Prostate gland (tissue), 2 donors: ENCODE measurements at regions not wholly inside any gene's neighbourhood (a gene's known extent, or its start where the extent isn't known, plus 50 kb on each side); places are given as distances from the start of the nearest gene placed in this dataset.

Source experiments
- DNase-seq: peaks from one replicate; pipeline ENCODE4 v3.0.0-alpha.2; 2019; ENCODE audit warnings: low spot score
- H3K27ac ChIP-seq, 2 donors: fragments of 200-600 bp; sonication (generic); 2 replicates each; pipeline ENCODE4 v1.5.1; 2017 to 2019
- H3K27me3 ChIP-seq: fragments of 200-600 bp; sonication (generic); replicated peaks from 2 replicates; pipeline ENCODE4 v1.5.1; 2019; ENCODE audit not compliant: insufficient read depth
- H3K36me3 ChIP-seq, 2 donors: fragments of 200-600 bp; sonication (generic); 1 replicate in 1 of 2; 2 replicates in 1 of 2; pipeline versions ENCODE4 v1.5.1 to v1.8.1; 2017 to 2019
- H3K4me1 ChIP-seq: fragments of 200-600 bp; sonication (generic); replicated peaks from 2 replicates; pipeline ENCODE4 v1.5.1; 2019
- H3K4me3 ChIP-seq, 2 donors: fragments of 200-600 bp; sonication (generic); 2 replicates each; pipeline ENCODE4 v1.5.1; 2017 to 2019
- H3K9me3 ChIP-seq: fragments of 200-600 bp; sonication (generic); 2 replicates; pipeline ENCODE4 v1.5.1; 2017
- CTCF ChIP-seq, 4 experiments: fragments of 200-600 bp in 2 of 4; fragments of 450-650 bp in 2 of 4; sonication (generic) in 2 of 4; IDR thresholded peaks; 1 replicate in 3 of 4; 2 replicates in 1 of 4; pipeline ENCODE4 v1.5.1; 2016 to 2019; ENCODE audit warnings: antibody characterized with exemption in 4 of 4, mild to moderate bottlenecking in 2 of 4, moderate library complexity in 2 of 4
- POLR2A ChIP-seq: fragments of 450-650 bp; IDR thresholded peaks from one replicate; pipeline ENCODE4 v1.6.1; 2016; ENCODE audit warnings: antibody characterized with exemption, mild to moderate bottlenecking
- POLR2AphosphoS5 ChIP-seq: sonication (generic); formaldehyde crosslinking; IDR thresholded peaks from one replicate; pipeline ENCODE4 v1.6.1; 2017; ENCODE audit warnings: antibody characterized with exemption
- WGBS: methylation state at CpG from one replicate; pipeline ENCODE4 v1.1.5; 2018; 5-methylcytosine and 5-hydroxymethylcytosine counted together
- intact Hi-C: fragments of 100-400 bp; cut with DNase I; formaldehyde crosslinking; loops from one replicate; pipeline ENCODE4 v1.14.2; 2022

- no peak overlapping the region for H3K4me3 ChIP-seq
- H3K36me3 ChIP-seq = no peaks in the 10 kb centered on the region
- intact Hi-C loops = no loop called here
- no peak for TF ChIP-seq POLR2A
- TF ChIP-seq CTCF (IDR thresholded peaks at IDR 0.05) = no peak
- TF ChIP-seq POLR2AphosphoS5 = no peak
- no peak overlapping the region for H3K27ac ChIP-seq
- DNase-seq = no peak
- WGBS = 79% methylated on average over 3 of the region's 3 CpGs
- no peaks in the 10 kb centered on the region for H3K27me3 ChIP-seq
- H3K4me1 ChIP-seq = no peaks in the 10 kb centered on the region
- H3K9me3 ChIP-seq = no peaks in the 10 kb centered on the region
Measured at GRCh38 chr1:67597336-67597735, 87.7 kb upstream of the GADD45A start.

GRCh38 chr1:67599085-67599484 is 85.9 kb upstream of the GADD45A start:
- TF ChIP-seq POLR2A (no peak), POLR2AphosphoS5 (peak; percentile 35), CTCF (IDR thresholded peaks at IDR 0.05) (no peak)
- intact Hi-C loops = no loop called here
- Histone ChIP-seq H3K4me3 (no peak overlapping the region), H3K27me3 (no peaks in the 10 kb centered on the region), H3K9me3 (no peaks in the 10 kb centered on the region), H3K4me1 (no peaks in the 10 kb centered on the region), H3K36me3 (no peaks in the 10 kb centered on the region), H3K27ac (no peak overlapping the region)
- peak; percentile 29 for DNase-seq
- WGBS = 23% methylated on average over 1 of the region's 1 CpG

- DNase-seq = no peak
- no peak overlapping the region for H3K27ac ChIP-seq
- H3K9me3 ChIP-seq = no peaks in the 10 kb centered on the region
- 81% methylated on average over 3 of the region's 3 CpGs for WGBS
- intact Hi-C loops = no loop called here
- TF ChIP-seq POLR2AphosphoS5 (no peak), CTCF (IDR thresholded peaks at IDR 0.05) (no peak), POLR2A (no peak)
- H3K4me1 ChIP-seq = no peaks in the 10 kb centered on the region
- H3K4me3 ChIP-seq = no peak overlapping the region
- no peaks in the 10 kb centered on the region for H3K36me3 ChIP-seq
- H3K27me3 ChIP-seq = no peaks in the 10 kb centered on the region
Measured at GRCh38 chr1:67601539-67601938, 83.5 kb upstream of the GADD45A start.

GRCh38 chr1:67601955-67602354 is 83.0 kb upstream of the GADD45A start:
- Histone ChIP-seq H3K36me3 (no peaks in the 10 kb centered on the region), H3K4me1 (no peaks in the 10 kb centered on the region), H3K27ac (no peak overlapping the region), H3K9me3 (no peaks in the 10 kb centered on the region), H3K4me3 (no peak overlapping the region), H3K27me3 (no peaks in the 10 kb centered on the region)
- intact Hi-C loops = no loop called here
- DNase-seq = no peak
- 88% methylated on average over 2 of the region's 2 CpGs for WGBS
- no peak for TF ChIP-seq CTCF (IDR thresholded peaks at IDR 0.05)
- no peak for TF ChIP-seq POLR2A
- TF ChIP-seq POLR2AphosphoS5 = no peak

- intact Hi-C loops = no loop called here
Measured at GRCh38 chr1:67604778-67605177, 80.2 kb upstream of the GADD45A start.

More at GRCh38 chr1:67604778-67605177, 80.2 kb upstream of the GADD45A start:
- no peaks in the 10 kb centered on the region for H3K4me1 ChIP-seq
- no peak for DNase-seq
- no peaks in the 10 kb centered on the region for H3K9me3 ChIP-seq
- H3K27me3 ChIP-seq = no peaks in the 10 kb centered on the region
- no peak overlapping the region for H3K27ac ChIP-seq
- no peak overlapping the region for H3K4me3 ChIP-seq
- no peaks in the 10 kb centered on the region for H3K36me3 ChIP-seq
- TF ChIP-seq CTCF (IDR thresholded peaks at IDR 0.05) (no peak), POLR2A (no peak), POLR2AphosphoS5 (no peak)
- 74% methylated on average over 5 of the region's 5 CpGs for WGBS
